Inferior parietal cortex (tissue), 1 donor: ENCODE measurements at regions not wholly inside any gene's neighbourhood (a gene's known extent, or its start where the extent isn't known, plus 50 kb on each side); places are given as distances from the start of the nearest gene placed in this dataset.
A peak's percentile ranks its signal among the peaks of the same experiment; 100 is the strongest.
"Not testable (repeated sequence)": the region's sequence is repeated elsewhere in the genome, so short reads cannot be mapped to it uniquely, and the experiment has no call there.

Experiments
- DNase-seq: peaks from one replicate; pipeline ENCODE4 v3.0.0-alpha.2; 2016; ENCODE audit errors: extremely low spot score

DNA sequence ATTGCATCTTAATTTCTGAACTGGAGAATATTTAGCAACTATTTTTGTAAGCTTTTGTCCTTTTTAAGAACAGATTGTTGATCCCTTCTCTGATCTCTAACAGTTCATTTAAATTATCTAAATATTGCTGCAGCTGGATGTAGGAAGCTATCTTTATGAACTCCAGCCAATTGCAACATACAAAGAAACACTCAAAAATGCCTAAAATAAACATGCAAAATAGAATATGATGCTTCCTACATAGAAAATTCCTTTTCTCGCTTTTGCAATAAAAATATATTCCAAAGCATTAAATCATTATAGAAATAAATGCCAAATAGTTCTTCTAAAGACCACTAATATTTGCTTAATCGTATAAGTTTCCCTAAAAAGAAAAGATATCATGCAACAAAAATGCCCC is 218.6 kb downstream of the LURAP1L start:
- no peak for DNase-seq

- peak; percentile 8 for DNase-seq
Observed at GRCh38 chr9:12997009-12997408, 222.2 kb downstream of the LURAP1L start.

- DNase-seq = no peak
Observed at GRCh38 chr9:13001989-13002580, 227.3 kb downstream of the LURAP1L start.

DNA sequence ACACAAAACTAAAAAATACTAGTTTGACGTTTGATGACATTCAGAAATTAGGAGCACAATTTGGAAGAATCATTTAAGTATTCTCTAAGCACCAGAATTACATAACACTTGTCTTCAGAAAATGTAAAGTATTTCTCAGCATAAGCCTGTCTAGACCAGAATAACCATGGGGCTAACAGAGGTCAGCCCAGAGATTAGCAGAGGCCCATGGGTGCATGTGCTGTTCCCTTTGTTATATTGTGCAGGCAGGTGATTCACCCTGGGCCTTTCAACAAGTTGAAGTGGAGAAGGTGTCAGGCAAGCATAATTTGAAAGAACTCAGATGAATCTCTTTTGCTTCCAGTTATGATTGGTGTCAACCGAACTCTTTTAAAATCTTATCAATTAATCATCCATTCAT is 227.9 kb downstream of the LURAP1L start:
- no peak for DNase-seq

GRCh38 chr9:13009871-13010270 is 235.1 kb downstream of the LURAP1L start:
- DNase-seq = no peak

DNA sequence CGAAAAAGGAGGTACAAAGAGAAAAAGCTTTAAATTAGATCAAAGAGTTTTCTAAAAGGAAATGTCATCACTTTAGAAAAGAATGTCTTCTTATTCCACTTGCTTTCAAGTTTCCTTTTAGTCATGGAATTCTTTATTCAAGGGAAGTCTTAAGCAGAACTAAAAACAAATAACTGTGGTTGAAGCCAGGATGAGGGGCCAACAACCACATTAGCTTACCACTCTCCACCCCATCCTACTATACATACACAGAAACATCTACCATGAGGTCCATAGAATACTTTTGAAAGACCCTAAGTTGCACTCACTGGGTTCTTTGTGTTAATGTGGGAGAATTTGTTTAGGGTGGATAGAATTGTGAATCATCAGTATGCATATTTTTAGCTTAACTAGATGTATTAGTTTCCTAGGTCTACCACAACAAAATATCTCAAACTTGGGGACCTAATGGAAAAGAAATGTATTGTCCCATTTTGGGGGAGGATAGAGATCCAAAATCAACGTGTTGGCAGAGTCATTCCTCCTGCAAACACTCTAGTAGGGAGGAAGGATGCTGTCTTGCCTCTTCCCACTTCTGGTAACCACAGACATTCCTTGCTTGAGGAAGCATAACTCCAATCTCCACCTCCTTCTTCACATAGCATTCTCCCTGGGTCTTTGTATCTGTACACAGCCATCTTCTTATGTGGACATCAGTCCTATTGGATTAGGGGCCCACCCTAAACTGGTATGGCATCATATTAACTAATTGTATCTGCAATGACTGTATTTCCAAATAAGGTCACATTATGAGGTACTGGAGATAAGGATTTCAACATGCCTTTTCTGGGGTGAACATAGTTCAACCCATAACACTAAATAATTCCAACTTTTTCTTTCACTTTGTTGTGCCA is 239.4 kb downstream of the LURAP1L start:
- no peak for DNase-seq

GRCh38 chr9:13017260-13017659 is 242.4 kb downstream of the LURAP1L start:
- DNase-seq = no peak

DNA sequence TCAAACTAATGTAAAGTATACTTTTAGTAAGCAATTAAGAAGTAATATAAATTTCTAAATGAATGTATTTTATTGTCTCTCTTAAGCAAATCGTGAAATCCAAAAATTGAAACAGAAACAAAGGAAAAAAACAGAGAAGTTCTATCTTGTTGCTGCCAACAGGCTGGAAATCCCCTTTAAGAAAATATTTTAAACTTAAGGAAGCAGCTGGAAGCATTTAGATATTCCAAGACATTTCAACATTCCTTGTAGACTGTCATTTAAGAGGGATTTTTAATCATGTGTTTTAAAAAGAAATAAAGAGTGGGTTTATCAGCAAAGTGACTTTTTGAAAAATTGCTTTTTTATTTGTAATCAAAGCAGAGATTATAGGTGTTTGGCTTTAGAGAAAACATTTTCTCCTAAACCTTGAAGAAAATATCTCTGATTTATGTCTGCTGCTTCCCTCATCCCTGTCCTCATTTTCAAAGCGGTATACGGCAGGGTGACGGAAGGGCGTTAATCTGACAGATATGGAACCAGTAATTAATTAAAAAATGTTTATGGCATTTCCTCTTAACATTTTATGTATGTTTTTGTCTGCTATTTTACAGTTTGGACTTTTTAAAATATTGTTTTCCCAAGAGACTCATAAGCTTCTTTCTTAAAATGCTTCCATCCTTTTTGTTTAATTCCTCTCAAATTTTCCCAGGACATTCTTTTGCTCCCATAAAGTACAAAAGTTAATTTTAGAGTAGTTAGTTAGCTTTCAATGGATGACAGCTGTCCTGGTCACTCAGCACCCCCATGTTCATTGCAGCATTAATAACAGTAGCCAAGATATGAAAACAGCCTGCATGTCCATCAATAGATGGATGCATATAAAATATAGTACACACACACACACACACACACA is 245.6 kb downstream of the LURAP1L start:
- DNase-seq = no peak

DNA sequence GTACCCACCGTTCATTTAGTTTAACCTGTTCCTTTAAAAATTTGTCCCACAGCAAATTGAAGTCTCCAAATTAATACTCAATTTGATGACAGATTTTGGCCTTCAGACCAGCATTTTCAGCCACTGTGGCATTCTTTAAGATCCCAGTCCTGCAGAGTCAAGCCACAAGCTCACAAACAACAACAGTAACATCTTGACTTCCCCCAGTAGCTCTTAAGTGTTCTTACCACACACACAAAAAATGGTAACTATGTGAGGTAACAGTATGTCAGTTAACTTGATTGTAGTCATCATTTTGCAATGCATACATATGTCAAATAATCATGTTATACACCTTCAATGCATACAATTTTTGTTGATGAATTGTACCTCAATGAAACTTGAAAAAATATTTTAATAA is 247.9 kb downstream of the LURAP1L start:
- DNase-seq = no peak

DNA sequence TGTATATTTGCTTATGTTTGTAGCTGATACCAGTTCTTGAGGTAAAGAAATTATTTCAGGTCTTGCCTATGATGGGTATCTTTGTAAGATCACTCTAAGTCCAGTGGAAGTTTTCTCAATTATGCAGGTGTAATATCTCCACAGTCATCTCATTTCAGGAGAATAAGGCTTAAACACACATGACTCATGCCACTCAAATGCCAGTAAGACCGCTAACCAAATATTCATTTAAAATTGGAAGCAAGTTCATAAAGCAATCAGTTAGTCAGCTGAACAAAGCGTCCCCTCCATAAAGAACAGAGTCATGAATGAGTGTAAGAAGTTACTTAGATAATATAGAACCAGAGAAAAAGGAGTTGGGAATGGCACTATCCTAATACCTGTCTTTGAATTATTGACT is 248.7 kb downstream of the LURAP1L start:
- DNase-seq = no peak

- DNase-seq = no peak
Observed at GRCh38 chr9:13026956-13027355, 252.1 kb downstream of the LURAP1L start.

DNA sequence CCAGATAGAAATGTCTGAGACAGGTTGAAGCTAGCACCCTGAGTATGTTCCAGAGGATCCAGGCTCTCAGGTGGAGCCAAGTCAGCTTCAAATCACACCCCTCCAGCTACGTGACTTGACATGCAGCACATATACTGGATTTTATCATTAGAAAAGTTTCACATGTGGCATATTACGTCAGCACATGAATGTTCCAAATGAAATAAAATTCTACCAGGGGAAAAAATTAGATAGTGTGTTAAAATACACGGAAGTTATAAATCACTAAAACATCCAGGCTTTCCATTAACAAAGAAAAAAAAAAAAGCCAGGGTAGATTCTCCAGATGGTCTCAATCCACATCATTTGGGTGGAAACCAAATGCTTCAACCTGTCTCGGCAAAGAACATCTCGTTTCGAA is 251.6 kb downstream of the MPDZ start:
- DNase-seq = no peak

DNA sequence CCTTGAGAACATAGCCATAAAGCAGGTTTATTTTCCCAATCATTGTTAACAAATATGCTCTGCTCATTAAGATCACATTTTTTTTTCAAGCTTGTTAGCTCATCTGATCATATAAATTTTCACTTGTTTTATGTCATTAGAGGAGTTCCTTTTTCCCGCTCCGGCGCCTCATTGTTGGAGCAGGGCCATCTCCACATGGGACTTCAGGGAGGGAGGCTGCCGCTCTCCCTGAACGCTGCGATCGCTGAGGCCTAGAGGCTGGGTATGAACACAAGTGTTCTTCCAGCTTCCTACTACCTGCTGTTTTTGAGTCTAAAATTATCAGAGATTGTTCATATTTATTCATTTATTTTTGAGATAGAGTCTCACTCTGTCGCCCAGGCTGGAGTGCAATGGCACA is 246.9 kb downstream of the MPDZ start:
- no peak for DNase-seq

- DNase-seq = peak; percentile 85
Observed at GRCh38 chr9:13033959-13034693, 245.4 kb downstream of the MPDZ start.

DNA sequence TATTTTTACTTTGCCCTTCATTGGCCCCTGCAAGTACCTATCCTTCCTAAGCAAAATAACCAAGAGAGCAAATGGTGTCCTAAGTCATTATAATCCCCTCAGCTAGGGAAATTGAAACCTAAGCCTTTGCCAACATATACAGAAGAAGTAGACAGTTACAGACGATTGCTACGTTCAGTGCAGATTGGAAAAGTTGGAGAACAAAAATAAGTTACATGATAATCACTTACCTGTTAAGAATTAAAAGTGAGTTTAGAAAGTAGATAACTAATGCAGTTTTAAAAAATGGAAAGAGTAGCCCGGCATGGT is 244.8 kb downstream of the MPDZ start:
- DNase-seq = no peak

- DNase-seq = no peak
Observed at GRCh38 chr9:13035822-13036221, 243.7 kb downstream of the MPDZ start.

GRCh38 chr9:13037808-13038207 is 241.7 kb downstream of the MPDZ start:
- not testable (repeated sequence) for DNase-seq

GRCh38 chr9:13047827-13048587 is 231.5 kb downstream of the MPDZ start:
- no peak for DNase-seq

GRCh38 chr9:13049223-13049622 is 230.3 kb downstream of the MPDZ start:
- no peak for DNase-seq

DNA sequence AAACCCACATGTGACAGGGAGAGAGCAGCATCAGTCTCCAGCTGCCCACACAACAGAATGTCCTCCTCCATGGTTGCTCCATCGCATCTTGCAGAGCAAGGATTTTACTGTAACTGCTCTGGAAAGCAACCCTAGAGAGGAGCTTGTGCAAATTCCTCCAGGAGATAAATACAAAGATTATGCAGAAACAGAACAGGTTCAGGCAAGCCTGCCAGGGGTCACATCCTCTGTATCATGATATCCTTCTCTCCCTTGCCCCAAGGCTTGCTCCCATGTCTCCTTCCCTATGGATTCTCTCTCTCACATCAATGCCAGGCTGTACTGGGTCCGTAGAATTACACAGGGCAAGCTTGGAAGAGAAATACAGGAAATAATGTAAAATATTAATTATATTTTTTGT is 226.0 kb downstream of the MPDZ start:
- DNase-seq = no peak

DNA sequence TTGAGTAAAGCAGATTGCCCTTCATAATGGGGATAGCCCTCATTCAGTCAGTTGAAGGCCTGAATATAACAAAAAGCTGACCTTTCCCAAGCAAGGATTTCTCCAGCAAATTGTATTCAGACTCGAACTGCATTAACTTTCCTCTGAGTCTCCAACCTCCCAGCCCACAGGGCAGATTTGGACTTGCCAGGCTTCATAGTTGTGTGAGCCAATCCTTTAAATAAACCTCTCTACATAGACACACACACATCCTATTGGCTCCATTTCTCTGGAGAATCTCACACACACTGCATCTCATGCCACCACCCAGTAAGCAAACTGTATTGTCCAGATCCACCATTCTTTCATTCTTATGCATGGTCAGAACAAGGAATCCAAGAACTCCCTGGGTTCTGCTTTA is 225.1 kb downstream of the MPDZ start:
- DNase-seq = no peak
